Body of pancreas (tissue), 4 donors: ENCODE measurements at regions not wholly inside any gene's neighbourhood (a gene's known extent, or its start where the extent isn't known, plus 50 kb on each side); places are given as distances from the start of the nearest gene placed in this dataset.

ENCODE experiments used
- CTCF ChIP-seq, 7 experiments: fragments of 450-650 bp in 4 of 7; fragments of 200-600 bp in 3 of 7; sonication (generic) in 3 of 7; IDR thresholded peaks; one replicate each; pipeline ENCODE4 v1.5.1; 2016 to 2019; ENCODE audit warnings: antibody characterized with exemption in 7 of 7
- POLR2A ChIP-seq, 3 donors: fragments of 450-650 bp; IDR thresholded peaks; one replicate each; pipeline ENCODE4 v1.6.1; 2016; ENCODE audit warnings: antibody characterized with exemption in 3 of 3, mild to moderate bottlenecking in 2 of 3

DNA sequence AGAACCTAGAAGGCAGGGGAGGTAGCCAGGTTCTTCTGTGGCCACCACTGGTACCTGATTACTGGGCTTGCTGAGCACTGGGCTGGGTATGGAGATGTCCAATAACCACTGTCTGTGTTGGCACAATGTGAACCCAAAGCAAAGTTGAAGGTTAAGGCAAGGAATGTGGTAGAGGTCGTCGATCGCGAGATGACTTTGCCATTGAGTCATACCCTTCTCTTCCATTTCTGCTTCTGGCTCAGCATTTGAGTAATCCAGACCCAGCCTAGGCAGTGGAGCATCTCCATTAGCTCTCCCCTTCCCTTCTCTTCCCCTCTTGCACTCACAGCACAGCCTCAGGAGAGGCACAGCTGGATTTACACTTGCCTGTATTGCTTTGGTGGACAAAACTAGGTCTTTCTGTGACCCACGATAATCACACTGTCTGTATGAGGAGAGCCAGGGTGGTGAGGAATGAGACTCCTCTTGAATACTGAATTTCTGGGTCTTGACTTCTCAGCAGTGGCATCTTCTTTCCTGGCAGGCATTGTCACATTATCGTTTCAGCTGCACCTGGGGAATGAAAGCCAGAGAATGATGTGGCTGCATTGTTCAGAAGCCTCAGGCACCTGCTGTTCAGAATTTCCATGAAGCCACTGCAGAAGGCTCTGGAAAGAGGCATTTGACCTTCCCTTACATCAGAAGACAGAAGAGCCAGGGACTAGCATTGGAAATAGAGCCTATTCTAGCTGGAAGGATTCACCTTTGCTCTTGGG is 272.6 kb downstream of the PDCD6IP start:
- TF ChIP-seq POLR2A (IDR thresholded peaks at IDR 0.05) (no peak), CTCF (IDR thresholded peaks at IDR 0.05) (no peak)
